ENCODE measurements at regions not wholly inside any gene's neighbourhood (a gene's known extent, or its start where the extent isn't known, plus 50 kb on each side); places are given as distances from the start of the nearest gene placed in this dataset.
A peak's percentile ranks its signal among the peaks of the same experiment; 100 is the strongest.

- Histone ChIP-seq H3K4me3 (ENCODE audit: severe bottlenecking) (no peak overlapping the region), H3K27me3 (ENCODE audit: insufficient read depth, poor library complexity, severe bottlenecking) (no peaks in the 10 kb centered on the region), H3K36me3 (ENCODE audit: low read depth) (no peaks in the 10 kb centered on the region), H3K27ac (ENCODE audit: poor library complexity, severe bottlenecking) (no peak overlapping the region), H3K4me1 (ENCODE audit: insufficient read depth, poor library complexity, severe bottlenecking) (no peaks in the 10 kb centered on the region), H3K9me3 (ENCODE audit: severe bottlenecking) (no peaks in the 10 kb centered on the region)
- ATAC-seq (ENCODE audit: low read depth) (no peak), DNase-seq (ENCODE audit: low spot score) (no peak)
- TF ChIP-seq CTCF (IDR thresholded peaks at IDR 0.05; ENCODE audit: poor library complexity, severe bottlenecking) = no peak
These were observed 298.7 kb upstream of the TENM3 start for GRCh38 chr4:181944527-181944926.

GRCh38 chr4:181946902-181947301, 296.3 kb upstream of the TENM3 start:
- Histone ChIP-seq H3K4me3 (ENCODE audit: severe bottlenecking) (no peak overlapping the region), H3K27ac (ENCODE audit: poor library complexity, severe bottlenecking) (no peak overlapping the region), H3K36me3 (ENCODE audit: low read depth) (no peaks in the 10 kb centered on the region), H3K27me3 (ENCODE audit: insufficient read depth, poor library complexity, severe bottlenecking) (no peaks in the 10 kb centered on the region), H3K4me1 (ENCODE audit: insufficient read depth, poor library complexity, severe bottlenecking) (peaks cover under 1% of the 10 kb centered on the region), H3K9me3 (ENCODE audit: severe bottlenecking) (no peaks in the 10 kb centered on the region)
- no peak for TF ChIP-seq CTCF (IDR thresholded peaks at IDR 0.05; ENCODE audit: poor library complexity, severe bottlenecking)
- ATAC-seq (ENCODE audit: low read depth) (peak; percentile 35; the same call in 1 of the 3 replicates), DNase-seq (ENCODE audit: low spot score) (no peak)

- ATAC-seq (ENCODE audit: low read depth) = no peak
- no peaks in the 10 kb centered on the region for H3K27me3 ChIP-seq (ENCODE audit: insufficient read depth, poor library complexity, severe bottlenecking)
- H3K36me3 ChIP-seq (ENCODE audit: low read depth) = no peaks in the 10 kb centered on the region
- DNase-seq (ENCODE audit: low spot score) = no peak
- H3K4me1 ChIP-seq (ENCODE audit: insufficient read depth, poor library complexity, severe bottlenecking) = peaks cover 11% of the 10 kb centered on the region
- H3K9me3 ChIP-seq (ENCODE audit: severe bottlenecking) = no peaks in the 10 kb centered on the region
- no peak for TF ChIP-seq CTCF (IDR thresholded peaks at IDR 0.05; ENCODE audit: poor library complexity, severe bottlenecking)
- H3K4me3 ChIP-seq (ENCODE audit: severe bottlenecking) = no peak overlapping the region
- H3K27ac ChIP-seq (ENCODE audit: poor library complexity, severe bottlenecking) = no peak overlapping the region
These were observed 294.3 kb upstream of the TENM3 start for GRCh38 chr4:181948839-181949382.

- Histone ChIP-seq H3K27me3 (ENCODE audit: insufficient read depth, poor library complexity, severe bottlenecking) (no peaks in the 10 kb centered on the region), H3K36me3 (ENCODE audit: low read depth) (no peaks in the 10 kb centered on the region), H3K9me3 (ENCODE audit: severe bottlenecking) (no peaks in the 10 kb centered on the region), H3K4me1 (ENCODE audit: insufficient read depth, poor library complexity, severe bottlenecking) (peaks cover 11% of the 10 kb centered on the region), H3K27ac (ENCODE audit: poor library complexity, severe bottlenecking) (no peak overlapping the region), H3K4me3 (ENCODE audit: severe bottlenecking) (no peak overlapping the region)
- no peak for TF ChIP-seq CTCF (IDR thresholded peaks at IDR 0.05; ENCODE audit: poor library complexity, severe bottlenecking)
- no peak for DNase-seq (ENCODE audit: low spot score)
- no peak for ATAC-seq (ENCODE audit: low read depth)
These were observed 293.4 kb upstream of the TENM3 start for GRCh38 chr4:181949704-181950312.

Data from RWPE2 (cell line).